ENCODE measurements at regions not wholly inside any gene's neighbourhood (a gene's known extent, or its start where the extent isn't known, plus 50 kb on each side); places are given as distances from the start of the nearest gene placed in this dataset.

- TF ChIP-seq EP300 (IDR thresholded peaks at IDR 0.05; ENCODE audit: borderline replicate concordance in 1 of 2, control insufficient read depth in 1 of 2, low read depth in 2 of 2, low read length in 2 of 2), result no peak
- no peak for TF ChIP-seq MXI1 (IDR thresholded peaks at IDR 0.05; ENCODE audit: low read depth, low read length)
- no peak for TF ChIP-seq EZH2 (IDR thresholded peaks at IDR 0.05; ENCODE audit: borderline replicate concordance, control insufficient read depth, low read depth, low read length)
- no peak for TF ChIP-seq GABPA (IDR thresholded peaks at IDR 0.05; ENCODE audit: low read depth)
- no peak for TF ChIP-seq MAX (IDR thresholded peaks at IDR 0.05; ENCODE audit: low read depth, low read length)
- no peak for TF ChIP-seq BCL11A (IDR thresholded peaks at IDR 0.05; ENCODE audit: low read depth, low read length)
- no peak for TF ChIP-seq ZNF274 (IDR thresholded peaks at IDR 0.05; ENCODE audit: insufficient read depth, insufficient read length)
- TF ChIP-seq, protein P1, sequence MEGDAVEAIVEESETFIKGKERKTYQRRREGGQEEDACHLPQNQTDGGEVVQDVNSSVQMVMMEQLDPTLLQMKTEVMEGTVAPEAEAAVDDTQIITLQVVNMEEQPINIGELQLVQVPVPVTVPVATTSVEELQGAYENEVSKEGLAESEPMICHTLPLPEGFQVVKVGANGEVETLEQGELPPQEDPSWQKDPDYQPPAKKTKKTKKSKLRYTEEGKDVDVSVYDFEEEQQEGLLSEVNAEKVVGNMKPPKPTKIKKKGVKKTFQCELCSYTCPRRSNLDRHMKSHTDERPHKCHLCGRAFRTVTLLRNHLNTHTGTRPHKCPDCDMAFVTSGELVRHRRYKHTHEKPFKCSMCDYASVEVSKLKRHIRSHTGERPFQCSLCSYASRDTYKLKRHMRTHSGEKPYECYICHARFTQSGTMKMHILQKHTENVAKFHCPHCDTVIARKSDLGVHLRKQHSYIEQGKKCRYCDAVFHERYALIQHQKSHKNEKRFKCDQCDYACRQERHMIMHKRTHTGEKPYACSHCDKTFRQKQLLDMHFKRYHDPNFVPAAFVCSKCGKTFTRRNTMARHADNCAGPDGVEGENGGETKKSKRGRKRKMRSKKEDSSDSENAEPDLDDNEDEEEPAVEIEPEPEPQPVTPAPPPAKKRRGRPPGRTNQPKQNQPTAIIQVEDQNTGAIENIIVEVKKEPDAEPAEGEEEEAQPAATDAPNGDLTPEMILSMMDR (IDR thresholded peaks at IDR 0.05 in 2 of 3, conservative IDR thresholded peaks at IDR 0.05 in 1 of 3; ENCODE audit: control insufficient read depth in 2 of 3, extremely low read depth in 1 of 3, insufficient read depth in 1 of 3, low read depth in 3 of 3, low read length in 3 of 3), result no peak
- no peak for TF ChIP-seq ATF2 (IDR thresholded peaks at IDR 0.05; ENCODE audit: low read length)
Observed at GRCh38 chr2:194870974-194871535, 786.0 kb upstream of the SLC39A10 start.

Data from GM12878 (cell line).